HG03066 (cell line): ENCODE measurements at regions not wholly inside any gene's neighbourhood (a gene's known extent, or its start where the extent isn't known, plus 50 kb on each side); places are given as distances from the start of the nearest gene placed in this dataset.
A peak's percentile ranks its signal among the peaks of the same experiment; 100 is the strongest.

Source experiments
- ATAC-seq: cut with Tn5 transposase; IDR thresholded peaks from one replicate; pipeline ENCODE4 v1.9.1; 2021; ENCODE audit warnings: low read depth; ENCODE audit not compliant: unreplicated experiment

DNA sequence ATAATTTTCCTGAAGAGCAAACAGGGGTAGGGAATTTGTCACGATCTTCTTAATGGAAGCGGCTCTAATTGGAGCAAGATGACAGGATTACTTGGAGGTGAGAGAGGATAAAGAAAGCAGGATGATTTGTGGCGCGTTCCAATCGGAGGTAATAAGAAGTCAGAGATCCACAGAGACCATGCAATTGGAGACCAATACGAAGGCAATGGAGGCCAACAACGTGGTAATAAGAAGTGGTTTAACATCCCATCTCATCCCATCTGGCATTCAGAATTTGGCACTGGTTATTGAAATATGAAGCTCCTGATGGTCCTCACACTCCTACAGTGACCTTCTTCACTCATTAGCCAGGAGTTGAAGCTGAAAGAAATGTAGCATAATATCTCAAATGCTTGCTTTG is 130.6 kb downstream of the DLEU7 start:
- ATAC-seq: no peak

- ATAC-seq: peak; percentile 85
Measured at GRCh38 chr13:50713523-50714248, 129.8 kb downstream of the DLEU7 start.

GRCh38 chr13:50714891-50715290 is 128.6 kb downstream of the DLEU7 start:
- ATAC-seq: no peak

DNA sequence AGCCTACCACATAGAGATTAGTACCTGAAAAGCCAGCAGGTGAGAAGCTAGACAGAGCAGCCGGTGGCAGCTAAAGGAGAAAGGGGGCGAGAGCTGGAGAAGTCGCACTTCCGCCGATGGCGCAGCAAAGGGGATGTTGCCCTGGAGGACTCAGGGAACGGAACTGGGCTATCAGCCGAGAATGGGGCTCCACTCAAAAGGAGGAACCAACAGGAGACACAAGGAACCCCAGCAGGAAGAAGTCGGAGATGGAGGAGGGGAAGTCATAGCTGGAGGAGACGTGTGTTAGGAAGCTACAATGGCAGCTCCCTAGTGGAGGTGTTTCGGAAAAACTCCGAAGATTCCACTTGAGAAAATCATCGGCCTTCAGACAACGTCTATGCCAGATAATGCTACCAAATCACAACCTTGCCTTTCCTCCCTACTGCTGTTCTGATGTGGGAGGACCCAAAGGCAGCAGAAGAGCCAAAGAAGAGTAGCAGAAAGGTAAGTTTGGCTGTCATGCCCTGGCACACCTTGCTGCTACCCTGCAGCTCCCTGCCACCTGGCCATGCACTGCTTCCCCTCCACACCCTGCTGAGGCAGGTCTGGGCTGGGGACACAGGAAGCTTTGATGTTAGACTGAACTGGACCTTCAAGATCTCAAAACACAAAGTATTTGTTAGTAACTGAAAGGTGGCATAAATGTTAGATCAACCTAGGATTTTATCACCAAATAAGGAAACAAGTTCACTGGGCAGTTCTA is 127.9 kb downstream of the DLEU7 start:
- no peak for ATAC-seq

DNA sequence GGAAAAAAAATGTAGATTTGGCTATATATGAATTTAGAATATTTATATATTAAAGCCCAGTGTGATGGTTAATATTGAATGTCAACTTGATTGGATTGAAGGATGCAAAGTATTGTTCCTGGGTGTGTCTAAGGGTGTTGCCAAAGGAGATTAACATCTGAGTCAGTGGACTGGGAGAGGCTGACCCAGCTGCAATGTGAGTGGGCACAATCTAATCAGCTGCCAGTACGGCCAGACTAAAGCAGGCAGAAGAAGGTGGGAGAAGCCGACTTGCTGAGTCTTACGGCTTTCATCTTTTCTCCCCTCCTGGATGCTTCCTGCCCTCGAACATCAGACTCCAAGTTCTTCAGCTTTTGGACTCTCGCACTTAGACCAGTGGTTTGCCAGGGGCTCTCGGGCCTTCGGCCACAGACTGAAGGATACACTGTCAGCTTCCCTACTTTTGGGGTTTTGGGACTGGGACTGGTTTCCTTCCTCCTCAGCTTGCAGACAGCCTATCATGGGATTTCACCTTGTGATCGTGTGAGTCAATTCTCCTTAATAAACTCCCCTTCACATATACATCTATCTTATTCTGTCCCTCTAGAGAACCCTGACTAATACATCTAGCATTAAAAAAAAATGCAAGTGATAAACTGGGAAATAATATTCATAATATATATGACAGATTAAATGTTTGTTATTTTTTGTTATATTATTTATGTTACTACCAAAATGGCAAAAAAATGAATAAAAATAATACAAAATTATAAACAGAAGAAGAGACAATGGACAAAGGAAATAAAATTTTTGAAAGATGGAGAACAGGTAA is 122.4 kb downstream of the DLEU7 start:
- ATAC-seq: no peak

GRCh38 chr13:50721672-50721992 is 121.9 kb downstream of the DLEU7 start:
- ATAC-seq: no peak

GRCh38 chr13:50722440-50723125 is 120.9 kb downstream of the DLEU7 start:
- ATAC-seq: no peak

DNA sequence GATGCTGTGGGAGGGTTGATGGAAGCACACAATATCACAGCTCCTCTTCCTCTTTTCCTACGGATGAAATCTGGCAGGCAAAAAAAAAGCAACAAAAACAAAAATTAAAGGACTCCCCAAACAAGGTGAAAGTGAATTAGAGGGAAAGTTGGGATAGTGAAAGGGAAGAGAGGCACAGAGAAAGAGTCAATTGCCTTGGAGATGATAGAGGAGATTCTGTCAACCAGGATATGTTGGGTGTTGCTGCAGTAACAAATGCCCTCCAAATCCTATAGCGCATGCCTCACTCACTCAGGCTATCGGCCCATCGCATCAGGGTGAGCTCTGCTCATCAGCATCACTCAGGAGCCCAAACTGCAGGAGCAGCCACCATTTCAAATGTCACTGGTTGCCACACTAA is 119.1 kb downstream of the DLEU7 start:
- no peak for ATAC-seq

- ATAC-seq: no peak
Measured at GRCh38 chr13:50724913-50725312, 118.6 kb downstream of the DLEU7 start.

- no peak for ATAC-seq
Measured at GRCh38 chr13:50726164-50726563, 117.3 kb downstream of the DLEU7 start.

GRCh38 chr13:50729177-50729576 is 114.3 kb downstream of the DLEU7 start:
- ATAC-seq: no peak

DNA sequence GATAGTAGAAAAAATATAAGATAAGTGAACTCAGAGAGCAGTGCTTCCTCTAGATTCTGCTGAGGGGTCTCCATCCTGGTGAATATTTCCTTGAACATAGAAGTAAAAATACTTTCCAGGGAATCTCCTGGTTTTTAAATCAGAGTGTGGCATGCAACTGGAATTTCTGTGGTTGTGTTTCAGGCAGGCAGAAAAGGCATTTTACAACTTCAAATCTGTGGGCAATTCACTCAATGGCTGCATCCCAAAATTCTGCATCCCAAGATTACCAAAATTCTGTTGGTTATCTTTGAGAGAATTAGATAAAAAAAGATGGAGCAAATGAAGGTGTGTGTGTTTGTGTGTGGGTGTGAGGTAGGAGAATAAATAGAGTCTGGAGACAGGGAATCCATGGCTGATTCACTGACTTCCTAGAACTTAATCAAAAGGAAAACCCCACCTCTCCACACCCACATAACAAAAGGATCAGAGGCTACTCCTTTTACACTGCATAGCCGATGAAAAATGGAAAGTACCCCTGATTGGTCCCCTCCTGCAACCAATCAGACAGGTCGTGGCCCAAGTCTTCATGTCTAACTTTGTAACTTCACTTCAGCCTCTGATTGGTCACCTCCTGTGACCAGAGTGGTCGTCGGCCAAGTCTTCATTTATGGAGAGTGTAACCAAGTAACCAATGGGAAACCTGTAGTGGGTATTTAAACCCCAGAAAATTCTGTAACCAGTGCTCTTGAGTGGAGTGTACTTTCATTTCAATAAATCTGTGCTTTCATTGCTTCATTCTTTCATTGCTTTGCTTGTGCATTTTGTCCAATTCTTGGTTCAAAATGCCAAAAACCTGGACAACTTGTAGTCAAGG is 112.8 kb downstream of the DLEU7 start:
- ATAC-seq: no peak

DNA sequence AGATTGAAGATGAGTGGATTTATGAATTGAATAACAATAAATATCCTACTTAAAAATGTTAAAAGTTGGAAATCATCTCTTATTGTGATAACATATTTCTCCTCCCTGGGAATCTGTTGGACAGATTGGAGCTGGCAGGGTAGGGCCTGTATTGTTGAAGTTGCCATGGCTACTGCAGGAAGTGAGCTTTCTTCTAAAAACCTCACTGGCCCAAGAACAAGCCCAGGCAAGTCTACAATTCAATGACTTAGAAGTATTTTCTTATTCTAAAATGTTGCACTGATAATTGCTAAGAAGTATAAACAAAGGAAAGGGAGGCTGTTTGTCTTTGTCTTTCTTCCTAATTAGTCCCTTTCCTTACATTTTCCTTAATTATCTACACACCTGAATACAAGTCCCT is 112.1 kb downstream of the DLEU7 start:
- no peak for ATAC-seq

GRCh38 chr13:50732712-50733111 is 110.8 kb downstream of the DLEU7 start:
- ATAC-seq: no peak

GRCh38 chr13:50733392-50733791 is 110.1 kb downstream of the DLEU7 start:
- ATAC-seq: no peak

GRCh38 chr13:50735071-50735470 is 108.4 kb downstream of the DLEU7 start:
- ATAC-seq: no peak

- ATAC-seq: no peak
Measured at GRCh38 chr13:50740052-50740741, 103.3 kb downstream of the DLEU7 start.

DNA sequence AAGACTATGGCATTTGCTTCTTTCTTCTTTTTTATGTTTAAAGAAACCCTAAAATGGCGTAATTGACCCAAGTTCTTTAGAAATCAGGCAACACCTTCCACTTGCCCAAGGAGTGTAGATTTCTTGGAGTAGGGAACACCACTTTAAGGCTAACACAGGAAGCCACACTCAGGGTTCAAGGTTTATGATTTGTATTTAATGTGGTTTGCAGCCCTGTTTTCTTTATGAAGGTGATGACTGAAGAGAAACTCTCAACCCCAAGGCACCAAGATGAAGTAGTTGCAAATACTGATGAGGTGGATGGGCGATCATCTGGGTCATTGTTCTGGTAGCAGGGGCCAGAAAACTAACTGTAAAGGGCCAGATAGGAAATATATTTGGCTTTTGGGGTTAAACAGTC is 101.1 kb downstream of the DLEU7 start:
- no peak for ATAC-seq

- ATAC-seq: no peak
Measured at GRCh38 chr13:50742968-50743367, 100.5 kb downstream of the DLEU7 start.
